HG03558 (cell line): ENCODE measurements at regions not wholly inside any gene's neighbourhood (a gene's known extent, or its start where the extent isn't known, plus 50 kb on each side); places are given as distances from the start of the nearest gene placed in this dataset.

Source experiments
- ATAC-seq: cut with Tn5 transposase; IDR thresholded peaks from one replicate; pipeline ENCODE4 v1.9.1; 2021; ENCODE audit warnings: moderate number of reproducible peaks; ENCODE audit not compliant: unreplicated experiment; ENCODE audit errors: extremely low read depth

DNA sequence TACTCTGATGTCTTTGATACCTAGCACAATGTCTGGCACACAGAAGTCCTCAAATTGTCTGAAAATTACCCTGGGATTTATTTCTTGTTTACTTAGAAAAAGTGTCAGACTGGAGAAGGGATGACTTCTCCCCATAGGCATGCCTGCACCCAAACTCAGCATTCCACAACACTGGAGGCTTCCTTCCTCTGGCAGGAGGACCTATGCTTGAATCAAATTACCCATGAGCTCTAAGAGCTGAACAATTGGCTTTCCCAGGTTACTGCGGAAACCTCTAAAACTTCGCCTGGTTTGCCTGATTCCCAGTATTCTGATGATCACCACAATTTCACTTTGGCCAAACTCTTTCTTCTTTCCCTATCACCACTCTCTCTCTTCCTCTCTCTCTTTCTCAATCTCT, 217.4 kb downstream of the DIPK2A start:
- ATAC-seq, result no peak

DNA sequence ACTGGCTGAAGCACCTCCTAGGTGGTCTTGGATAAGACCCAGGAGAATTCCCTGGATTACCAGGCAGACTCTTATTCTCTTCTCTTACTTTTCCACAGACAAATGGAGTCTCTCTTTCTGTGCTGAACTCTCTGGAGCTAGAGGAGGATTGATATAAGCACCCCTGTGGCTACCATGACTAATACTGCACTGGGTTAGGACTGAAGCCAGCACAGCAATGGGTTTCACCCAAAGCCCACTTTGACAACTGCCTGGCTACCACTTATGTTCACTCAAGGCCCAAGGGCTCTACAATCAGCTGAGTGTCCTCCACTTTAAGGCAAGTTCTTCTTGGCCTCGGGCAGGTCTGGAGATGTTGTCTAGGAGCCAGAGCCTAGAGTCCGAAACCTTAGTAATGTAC, 225.5 kb downstream of the DIPK2A start:
- ATAC-seq, result no peak

GRCh38 chr3:144197582-144197981, 226.0 kb downstream of the DIPK2A start:
- no peak for ATAC-seq

- ATAC-seq, result no peak
These were observed 228.4 kb downstream of the DIPK2A start for GRCh38 chr3:144200004-144200403.

DNA sequence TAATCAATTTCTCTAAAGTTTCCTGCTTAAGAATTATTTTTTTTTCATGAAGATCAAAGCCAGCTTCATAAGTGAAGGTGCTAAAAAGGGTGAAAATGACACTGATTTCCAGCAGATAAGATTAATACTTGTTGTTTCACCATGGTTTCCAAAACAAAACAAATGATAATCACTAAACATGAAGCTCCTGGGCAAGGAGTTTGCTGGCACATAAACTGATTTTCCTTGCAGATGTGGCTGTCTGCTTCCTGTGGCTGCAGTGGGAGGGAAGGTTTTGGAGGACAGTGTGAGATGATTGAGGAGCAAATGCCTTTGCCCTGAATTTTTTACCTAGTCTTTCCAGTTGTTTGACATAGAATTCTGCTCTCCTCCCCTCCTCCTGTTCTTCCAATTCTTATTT, 228.8 kb downstream of the DIPK2A start:
- ATAC-seq, result no peak

DNA sequence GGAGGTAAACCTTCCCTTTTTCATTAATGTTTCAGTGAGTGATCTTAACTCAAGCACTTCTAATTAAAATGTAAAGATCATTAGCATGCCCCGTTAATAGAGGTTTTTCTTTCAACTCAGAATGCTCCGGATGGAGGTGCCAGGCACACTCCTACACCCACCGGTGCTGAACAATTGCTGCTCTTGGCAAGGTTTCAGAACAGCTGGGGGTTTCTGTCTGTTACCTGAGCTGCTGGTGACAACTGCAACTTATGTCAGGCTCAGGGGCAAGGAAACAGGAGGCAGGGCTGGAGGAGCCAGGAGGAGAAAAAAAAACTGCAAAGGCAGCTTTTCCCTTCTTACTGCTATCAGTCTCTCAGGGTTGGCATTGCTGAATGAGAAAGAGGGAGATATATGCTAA, 250.1 kb downstream of the DIPK2A start:
- ATAC-seq, result no peak

GRCh38 chr3:144229330-144229729, 257.7 kb downstream of the DIPK2A start:
- ATAC-seq, result no peak

DNA sequence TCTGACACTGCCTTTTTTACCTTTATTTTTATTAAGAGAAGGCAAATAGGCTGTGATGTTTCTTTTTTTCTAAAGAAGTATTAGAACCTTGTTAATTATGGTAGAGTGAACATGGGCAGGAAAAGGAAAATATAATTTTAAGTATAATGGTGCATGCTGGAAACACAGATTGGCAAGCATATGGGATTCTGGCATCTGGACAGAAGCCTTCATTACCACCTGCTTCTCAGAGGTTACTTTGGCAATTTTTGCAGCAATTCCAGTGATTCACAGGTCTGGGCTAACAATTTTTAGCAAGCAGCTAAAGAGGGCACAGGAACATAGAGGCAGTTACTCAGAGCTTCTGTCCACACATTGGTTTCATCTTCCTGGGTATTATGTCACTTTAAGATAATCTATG, 258.3 kb downstream of the DIPK2A start:
- ATAC-seq, result no peak

GRCh38 chr3:144235489-144235888, 263.9 kb downstream of the DIPK2A start:
- ATAC-seq, result no peak

DNA sequence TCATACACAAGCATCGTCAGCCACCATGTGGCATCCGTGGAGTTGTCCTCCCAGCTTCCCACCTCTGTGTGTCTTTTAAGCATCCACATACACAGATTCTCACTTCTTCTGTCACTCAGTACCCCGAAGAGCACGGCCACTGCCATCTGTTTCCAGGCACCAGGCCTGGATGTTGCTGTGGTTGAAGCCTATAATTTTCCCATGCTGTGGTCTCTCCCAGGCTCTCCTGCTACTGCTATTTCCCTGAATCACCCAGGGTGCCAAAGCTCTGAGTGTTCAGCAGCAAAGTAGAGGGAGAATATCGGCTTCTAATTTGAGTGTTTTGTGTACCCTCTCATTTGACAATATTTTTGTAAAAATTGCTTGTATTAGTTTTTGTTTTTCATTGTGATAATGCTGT, 265.7 kb downstream of the DIPK2A start:
- no peak for ATAC-seq

- no peak for ATAC-seq
These were observed 269.8 kb downstream of the DIPK2A start for GRCh38 chr3:144241404-144241803.

DNA sequence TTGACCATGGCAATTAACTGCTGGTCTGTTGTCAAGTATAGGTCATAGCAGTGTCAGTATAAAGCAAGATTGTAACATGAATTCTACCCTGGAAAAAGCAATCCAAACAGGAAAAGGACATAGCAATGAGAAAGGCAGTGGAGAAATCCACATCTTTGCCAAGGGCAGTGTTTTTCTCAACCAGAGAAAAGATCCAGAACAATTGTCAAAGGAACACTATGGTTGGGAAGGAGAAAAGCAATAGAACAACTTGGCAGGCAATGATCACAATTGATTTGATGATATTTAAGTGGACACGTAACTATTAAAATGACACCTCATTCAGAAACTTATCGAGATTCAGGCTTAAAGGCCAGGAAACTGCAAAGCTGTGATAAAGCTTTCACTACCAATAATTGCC, 271.1 kb downstream of the DIPK2A start:
- no peak for ATAC-seq

DNA sequence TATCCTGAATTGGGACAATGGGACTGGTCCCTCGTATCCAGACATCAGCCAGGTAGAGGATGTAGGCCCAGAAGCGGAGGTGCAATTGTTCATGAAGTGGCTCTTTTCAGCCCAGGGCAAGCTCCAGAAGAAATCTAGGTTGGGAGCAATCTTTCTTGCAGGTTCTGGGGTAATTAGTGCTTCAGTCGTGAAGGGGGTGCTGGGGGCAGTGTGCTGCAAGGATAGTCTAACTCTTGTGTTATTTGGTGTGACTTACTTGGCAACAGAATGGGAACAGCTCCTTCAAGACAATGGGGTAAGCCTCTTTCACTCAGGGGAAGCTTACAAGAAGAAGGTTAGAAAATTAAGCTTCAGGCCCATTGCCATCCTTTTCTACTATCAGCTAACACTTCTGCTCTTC, 273.0 kb downstream of the DIPK2A start:
- ATAC-seq, result no peak

GRCh38 chr3:144252896-144253295, 281.3 kb downstream of the DIPK2A start:
- no peak for ATAC-seq

GRCh38 chr3:144257381-144257780, 285.8 kb downstream of the DIPK2A start:
- no peak for ATAC-seq

DNA sequence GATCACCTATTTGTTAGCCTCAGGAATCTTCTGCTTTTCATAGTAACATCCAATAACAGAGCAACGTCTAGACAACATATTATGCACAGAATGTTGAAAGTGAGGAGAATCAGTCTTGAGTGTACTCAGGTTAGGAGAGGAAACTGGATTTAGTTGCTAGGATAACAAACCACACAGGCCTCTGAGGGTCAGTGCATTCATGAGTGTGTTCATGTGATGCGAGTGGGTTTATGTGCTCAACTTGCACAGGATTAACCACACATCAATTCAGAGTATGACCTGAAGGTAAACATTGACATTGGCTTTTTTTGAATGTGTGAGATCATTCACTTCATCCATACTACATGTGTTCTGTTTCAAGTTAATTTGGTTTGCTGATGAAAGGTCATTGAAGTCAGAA, 287.6 kb downstream of the DIPK2A start:
- no peak for ATAC-seq

DNA sequence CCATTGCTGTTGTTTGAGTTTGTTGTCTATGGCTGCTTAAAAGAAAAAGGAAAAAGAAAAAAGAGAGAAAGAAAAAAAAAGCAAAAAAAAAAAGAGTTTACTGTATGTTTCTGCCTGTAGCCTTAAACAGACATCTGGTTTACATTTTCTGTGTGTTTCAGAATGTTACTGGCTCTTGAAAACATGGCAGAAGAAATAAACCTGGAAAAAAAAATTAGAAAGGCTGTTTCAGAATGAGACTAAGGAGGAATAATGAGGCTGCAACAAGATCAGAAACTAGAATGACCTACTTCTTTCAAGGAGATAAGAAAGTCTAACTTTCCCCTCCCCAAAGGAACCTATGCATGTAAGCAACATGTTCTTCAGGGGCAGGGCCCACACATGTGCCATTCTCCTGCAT, 292.1 kb downstream of the DIPK2A start:
- ATAC-seq, result no peak

GRCh38 chr3:144264350-144264749, 292.7 kb downstream of the DIPK2A start:
- ATAC-seq, result no peak

DNA sequence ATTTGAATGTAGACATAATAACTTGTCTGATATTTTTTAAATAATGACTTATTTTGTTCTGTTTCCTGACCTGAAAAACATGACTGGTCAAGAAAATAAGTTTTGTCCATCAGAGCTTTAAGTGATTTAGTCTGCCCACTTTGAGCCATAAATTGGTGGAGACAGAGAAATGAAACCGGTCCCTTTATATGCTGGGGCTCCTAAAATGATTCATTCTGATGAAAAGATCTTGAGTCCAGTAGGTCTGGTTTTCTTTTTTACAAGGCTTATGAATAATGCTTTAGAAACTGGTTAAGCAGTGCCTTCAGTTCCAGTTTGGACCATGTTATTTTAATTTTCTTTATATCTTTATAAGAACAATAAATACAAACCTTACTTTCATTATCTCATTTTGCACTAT, 293.2 kb downstream of the DIPK2A start:
- no peak for ATAC-seq

DNA sequence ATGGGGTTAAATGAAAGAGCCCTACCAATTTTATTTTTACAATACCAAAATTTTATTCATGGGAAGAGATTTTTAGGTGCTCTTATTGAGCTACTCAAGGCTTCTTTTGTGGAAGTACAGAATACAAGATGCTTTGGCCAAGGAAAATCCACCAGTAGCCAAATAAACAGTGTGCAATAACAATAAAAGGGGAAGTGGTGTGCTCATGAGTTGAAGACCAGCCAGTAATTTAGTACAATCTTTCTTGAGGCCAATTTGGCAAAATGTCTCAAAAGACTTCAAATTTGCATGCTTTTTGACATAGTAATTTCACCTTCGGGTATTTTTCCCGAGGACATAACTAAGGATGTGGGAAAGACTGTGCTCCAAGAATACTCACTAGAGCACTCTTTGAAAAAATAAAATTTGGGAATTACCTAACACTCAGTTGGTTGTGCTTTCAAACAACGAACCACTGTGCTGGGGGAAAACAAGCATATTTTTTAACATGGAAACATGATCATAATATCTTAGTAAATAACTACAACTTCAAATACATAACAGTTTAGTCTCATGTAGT, 294.0 kb downstream of the DIPK2A start:
- ATAC-seq, result no peak

DNA sequence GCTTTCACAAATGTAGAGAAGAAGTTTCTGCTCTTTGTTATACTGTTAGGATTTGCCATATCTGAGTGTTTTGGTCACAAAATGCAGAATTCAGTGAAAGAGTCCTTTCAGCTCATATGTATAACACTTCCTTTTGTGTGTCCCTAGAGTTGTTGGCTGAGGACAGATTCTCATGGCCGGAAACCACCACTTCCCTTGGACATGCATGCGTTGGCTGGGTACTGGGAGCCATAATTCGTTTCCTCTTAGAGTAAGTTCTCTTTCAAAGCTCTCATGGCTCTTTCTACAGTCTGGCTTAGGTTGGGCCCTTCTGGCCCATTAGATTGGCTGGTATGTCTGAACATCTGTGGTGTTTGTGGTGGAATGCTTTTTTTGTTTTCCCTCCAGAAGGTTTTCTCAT, 298.5 kb downstream of the DIPK2A start:
- no peak for ATAC-seq

GRCh38 chr3:144272680-144273079, 301.1 kb downstream of the DIPK2A start:
- no peak for ATAC-seq

- no peak for ATAC-seq
These were observed 302.0 kb downstream of the DIPK2A start for GRCh38 chr3:144273601-144274000.
